Astrocyte (in vitro differentiated cells and primary cell): ENCODE measurements at regions not wholly inside any gene's neighbourhood (a gene's known extent, or its start where the extent isn't known, plus 50 kb on each side); places are given as distances from the start of the nearest gene placed in this dataset.
"Not testable (repeated sequence)": the region's sequence is repeated elsewhere in the genome, so short reads cannot be mapped to it uniquely, and the experiment has no call there.

Source experiments
- CTCF ChIP-seq: IDR thresholded peaks from 2 replicates; pipeline ENCODE4 v1.5.1; 2011; ENCODE audit warnings: low read depth, mild to moderate bottlenecking, inconsistent platforms, low read length, moderate library complexity; ENCODE audit not compliant: insufficient read depth
- EZH2 ChIP-seq: IDR thresholded peaks from 2 replicates; pipeline ENCODE4 v1.6.1; 2012; ENCODE audit warnings: mild to moderate bottlenecking, low read length, inconsistent platforms; ENCODE audit not compliant: insufficient read depth

- TF ChIP-seq CTCF, EZH2: not testable (repeated sequence)
Measured at GRCh38 chr17:34039759-34040555, 215.1 kb upstream of the CCL2 start.
